ENCODE measurements at regions not wholly inside any gene's neighbourhood (a gene's known extent, or its start where the extent isn't known, plus 50 kb on each side); places are given as distances from the start of the nearest gene placed in this dataset.

DNA sequence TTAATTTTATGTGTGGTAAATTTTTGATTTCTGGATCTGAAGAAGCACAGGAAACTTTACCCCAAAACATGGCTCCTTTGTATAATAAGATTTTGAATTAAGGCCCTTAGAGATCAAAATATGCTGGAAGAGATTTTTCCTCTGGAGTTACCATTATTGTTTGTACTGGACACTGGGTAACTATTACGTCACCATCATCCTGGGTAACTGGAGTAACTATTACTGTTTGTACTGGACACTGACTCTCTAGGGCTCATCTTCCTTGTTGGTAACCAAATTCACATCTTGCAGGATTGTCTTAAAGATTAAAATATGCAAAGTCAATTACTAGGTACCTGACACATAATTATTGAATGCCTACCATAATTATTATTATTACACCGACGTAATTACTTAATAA lies 593.8 kb upstream of the GOT2 start:
- H3K4me3 ChIP-seq (ENCODE audit: control insufficient read depth in 1 of 7, extremely low read depth in 1 of 7, insufficient read depth in 4 of 7, low read depth in 2 of 7, low read length in 6 of 7), result no peak overlapping the region
- no peaks in the 10 kb centered on the region for H3K36me3 ChIP-seq (ENCODE audit: control insufficient read depth in 4 of 4, insufficient read depth in 4 of 4, low read length in 3 of 4)
- ChIA-PET CTCF (no interaction called here), POLR2A (no interaction called here)
- no peaks in the 10 kb centered on the region for H3K9me3 ChIP-seq (ENCODE audit: control extremely low read depth in 1 of 5, control insufficient read depth in 4 of 5, insufficient read depth in 2 of 5, low read depth in 1 of 5, low read length in 4 of 5)
- H3K27me3 ChIP-seq (replicated peaks in 2 of 5; ENCODE audit: control insufficient read depth in 4 of 5, insufficient read depth in 5 of 5, low read length in 4 of 5), result no peaks in the 10 kb centered on the region
- no CpG with 5 or more reads among the region's 3 CpGs for WGBS (ENCODE audit: insufficient coverage)
- DNase-seq, result no peak
- H3K27ac ChIP-seq (ENCODE audit: insufficient read depth in 1 of 2, low read depth in 1 of 2, low read length in 2 of 2, poor library complexity in 1 of 2, severe bottlenecking in 2 of 2), result no peak overlapping the region
- H3K4me1 ChIP-seq (ENCODE audit: control extremely low read depth in 1 of 4, control insufficient read depth in 4 of 4, insufficient read depth in 4 of 4, low read length in 3 of 4), result no peaks in the 10 kb centered on the region

DNA sequence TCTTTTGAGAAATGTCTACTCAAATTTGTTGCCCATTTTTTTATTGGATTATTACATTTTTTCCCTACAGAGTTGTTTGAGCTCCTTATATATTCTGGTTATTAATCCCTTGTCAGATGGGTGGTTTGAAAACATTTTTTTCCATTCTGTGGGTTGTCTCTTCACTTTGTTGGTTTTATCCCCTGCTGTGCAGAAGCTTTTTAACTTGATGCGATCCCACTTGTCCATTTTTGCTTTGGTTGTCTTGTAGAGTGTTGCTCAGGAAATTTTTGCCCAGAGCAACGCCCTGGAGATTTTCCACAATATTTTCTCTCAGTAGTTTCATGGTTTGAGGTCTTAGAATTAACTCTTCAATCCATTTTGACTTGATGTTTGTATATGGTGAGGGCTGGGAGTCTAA lies 592.8 kb upstream of the GOT2 start:
- DNase-seq, result no peak
- WGBS (ENCODE audit: insufficient coverage), result no CpG with 5 or more reads among the region's 2 CpGs
- ChIA-PET POLR2A (no interaction called here), CTCF (no interaction called here)
- Histone ChIP-seq H3K4me1 (ENCODE audit: control extremely low read depth in 1 of 4, control insufficient read depth in 4 of 4, insufficient read depth in 4 of 4, low read length in 3 of 4) (no peaks in the 10 kb centered on the region), H3K27me3 (replicated peaks in 2 of 5; ENCODE audit: control insufficient read depth in 4 of 5, insufficient read depth in 5 of 5, low read length in 4 of 5) (no peaks in the 10 kb centered on the region), H3K9me3 (ENCODE audit: control extremely low read depth in 1 of 5, control insufficient read depth in 4 of 5, insufficient read depth in 2 of 5, low read depth in 1 of 5, low read length in 4 of 5) (no peaks in the 10 kb centered on the region), H3K36me3 (ENCODE audit: control insufficient read depth in 4 of 4, insufficient read depth in 4 of 4, low read length in 3 of 4) (no peaks in the 10 kb centered on the region), H3K4me3 (ENCODE audit: control insufficient read depth in 1 of 7, extremely low read depth in 1 of 7, insufficient read depth in 4 of 7, low read depth in 2 of 7, low read length in 6 of 7) (no peak overlapping the region), H3K27ac (ENCODE audit: insufficient read depth in 1 of 2, low read depth in 1 of 2, low read length in 2 of 2, poor library complexity in 1 of 2, severe bottlenecking in 2 of 2) (no peak overlapping the region)

DNA sequence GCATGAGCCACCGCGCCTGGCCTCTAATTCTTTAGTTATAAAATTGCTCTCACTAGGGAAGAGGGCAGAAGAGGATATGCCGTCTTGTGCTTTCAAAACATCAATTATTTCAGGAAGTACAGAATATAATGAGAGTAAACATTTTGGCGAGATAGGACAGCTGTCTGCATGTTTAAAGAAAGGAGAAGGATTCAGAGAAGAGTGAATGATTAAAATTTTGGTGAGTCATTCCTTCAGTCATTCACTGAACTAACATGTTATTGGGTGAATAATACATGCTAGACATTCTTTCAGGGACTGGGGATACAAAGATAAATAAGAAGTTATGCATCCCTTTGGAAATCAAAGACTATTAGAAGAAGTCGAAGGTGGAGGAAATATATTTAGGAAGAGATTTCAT lies 590.3 kb upstream of the GOT2 start:
- POLR2A ChIA-PET, result no interaction called here
- H3K36me3 ChIP-seq (ENCODE audit: control insufficient read depth in 4 of 4, insufficient read depth in 4 of 4, low read length in 3 of 4), result no peaks in the 10 kb centered on the region
- H3K9me3 ChIP-seq (ENCODE audit: control extremely low read depth in 1 of 5, control insufficient read depth in 4 of 5, insufficient read depth in 2 of 5, low read depth in 1 of 5, low read length in 4 of 5), result no peaks in the 10 kb centered on the region
- 75% methylated on average over 1 of the region's 5 CpGs for WGBS (ENCODE audit: insufficient coverage)
- H3K27me3 ChIP-seq (replicated peaks in 2 of 5; ENCODE audit: control insufficient read depth in 4 of 5, insufficient read depth in 5 of 5, low read length in 4 of 5), result no peaks in the 10 kb centered on the region
- no peak overlapping the region for H3K27ac ChIP-seq (ENCODE audit: insufficient read depth in 1 of 2, low read depth in 1 of 2, low read length in 2 of 2, poor library complexity in 1 of 2, severe bottlenecking in 2 of 2)
- no peak overlapping the region for H3K4me3 ChIP-seq (ENCODE audit: control insufficient read depth in 1 of 7, extremely low read depth in 1 of 7, insufficient read depth in 4 of 7, low read depth in 2 of 7, low read length in 6 of 7)
- H3K4me1 ChIP-seq (ENCODE audit: control extremely low read depth in 1 of 4, control insufficient read depth in 4 of 4, insufficient read depth in 4 of 4, low read length in 3 of 4), result no peaks in the 10 kb centered on the region
- DNase-seq, result no peak
- CTCF ChIA-PET, result no interaction called here

DNA sequence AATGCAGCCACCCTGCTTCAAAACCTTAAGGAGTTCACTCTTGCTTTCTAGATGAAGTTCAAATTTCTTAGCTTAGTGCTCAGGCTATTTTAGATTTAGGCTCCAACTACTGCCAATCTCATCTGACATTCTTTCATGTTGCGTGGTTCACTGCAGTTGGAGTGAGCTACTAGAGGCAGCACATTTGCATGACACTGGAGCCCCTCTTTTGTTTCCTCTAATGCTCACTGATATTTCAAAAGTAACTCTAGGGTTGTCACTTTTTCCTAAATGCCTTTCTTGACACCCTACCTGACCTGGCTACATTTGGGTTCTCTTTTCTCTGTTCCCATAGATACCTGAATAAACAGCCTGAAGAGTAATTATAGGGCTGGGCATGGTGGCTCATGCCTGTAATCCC lies 586.5 kb upstream of the GOT2 start:
- no peaks in the 10 kb centered on the region for H3K9me3 ChIP-seq (ENCODE audit: control extremely low read depth in 1 of 5, control insufficient read depth in 4 of 5, insufficient read depth in 2 of 5, low read depth in 1 of 5, low read length in 4 of 5)
- H3K36me3 ChIP-seq (ENCODE audit: control insufficient read depth in 4 of 4, insufficient read depth in 4 of 4, low read length in 3 of 4), result no peaks in the 10 kb centered on the region
- H3K4me1 ChIP-seq (ENCODE audit: control extremely low read depth in 1 of 4, control insufficient read depth in 4 of 4, insufficient read depth in 4 of 4, low read length in 3 of 4), result no peaks in the 10 kb centered on the region
- CTCF ChIA-PET, result no interaction called here
- no peak overlapping the region for H3K27ac ChIP-seq (ENCODE audit: insufficient read depth in 1 of 2, low read depth in 1 of 2, low read length in 2 of 2, poor library complexity in 1 of 2, severe bottlenecking in 2 of 2)
- 100% methylated on average over 1 of the region's 1 CpG for WGBS (ENCODE audit: insufficient coverage)
- no peak for DNase-seq
- no peak overlapping the region for H3K4me3 ChIP-seq (ENCODE audit: control insufficient read depth in 1 of 7, extremely low read depth in 1 of 7, insufficient read depth in 4 of 7, low read depth in 2 of 7, low read length in 6 of 7)
- POLR2A ChIA-PET, result no interaction called here
- H3K27me3 ChIP-seq (replicated peaks in 2 of 5; ENCODE audit: control insufficient read depth in 4 of 5, insufficient read depth in 5 of 5, low read length in 4 of 5), result no peaks in the 10 kb centered on the region

DNA sequence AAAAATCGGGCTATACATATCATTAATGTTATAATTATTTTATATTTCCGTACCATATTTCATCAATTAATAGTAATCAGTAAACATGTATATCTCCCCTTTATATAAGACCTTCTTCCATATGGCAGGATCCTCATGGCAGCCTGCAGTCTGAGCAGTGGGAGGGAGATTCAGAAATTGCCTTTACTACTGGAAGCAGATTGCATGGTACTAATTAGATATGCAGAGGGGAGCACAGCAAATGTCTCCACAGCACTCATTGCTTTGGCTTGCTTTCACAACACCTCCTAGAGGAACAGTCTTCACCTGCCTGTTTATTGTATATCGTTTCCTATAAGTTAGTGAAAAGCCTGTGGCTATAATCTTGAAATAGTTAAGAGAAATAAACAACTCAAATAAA lies 585.8 kb upstream of the GOT2 start:
- no CpG with 5 or more reads among the region's 3 CpGs for WGBS (ENCODE audit: insufficient coverage)
- ChIA-PET CTCF (no interaction called here), POLR2A (no interaction called here)

DNA sequence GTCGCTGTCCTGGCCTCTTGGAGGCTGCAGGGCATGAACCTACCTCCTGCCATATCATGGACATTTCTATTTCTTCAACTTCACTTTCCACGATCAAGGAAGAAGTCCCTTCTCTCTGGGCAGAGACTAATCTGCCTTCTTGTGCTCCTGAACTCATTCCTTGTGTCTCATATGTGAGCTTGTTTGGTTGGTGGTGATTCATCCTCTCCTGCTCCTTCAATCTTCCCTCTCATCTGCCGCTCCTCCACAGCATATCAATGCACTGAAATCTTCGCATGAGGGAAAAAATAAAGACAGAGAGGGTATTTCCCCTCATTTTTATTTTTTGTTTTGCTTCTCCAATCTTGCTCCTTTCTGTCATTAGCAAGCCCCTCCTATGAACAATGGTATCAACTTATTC lies 571.7 kb upstream of the GOT2 start:
- H3K27me3 ChIP-seq (replicated peaks in 2 of 5; ENCODE audit: control insufficient read depth in 4 of 5, insufficient read depth in 5 of 5, low read length in 4 of 5), result no peaks in the 10 kb centered on the region
- DNase-seq, result no peak
- H3K36me3 ChIP-seq (ENCODE audit: control insufficient read depth in 4 of 4, insufficient read depth in 4 of 4, low read length in 3 of 4), result no peaks in the 10 kb centered on the region
- no peak overlapping the region for H3K27ac ChIP-seq (ENCODE audit: insufficient read depth in 1 of 2, low read depth in 1 of 2, low read length in 2 of 2, poor library complexity in 1 of 2, severe bottlenecking in 2 of 2)
- WGBS (ENCODE audit: insufficient coverage), result 100% methylated on average over 1 of the region's 4 CpGs
- no peak overlapping the region for H3K4me3 ChIP-seq (ENCODE audit: control insufficient read depth in 1 of 7, extremely low read depth in 1 of 7, insufficient read depth in 4 of 7, low read depth in 2 of 7, low read length in 6 of 7)
- ChIA-PET POLR2A (no interaction called here), CTCF (no interaction called here)
- no peaks in the 10 kb centered on the region for H3K4me1 ChIP-seq (ENCODE audit: control extremely low read depth in 1 of 4, control insufficient read depth in 4 of 4, insufficient read depth in 4 of 4, low read length in 3 of 4)
- no peaks in the 10 kb centered on the region for H3K9me3 ChIP-seq (ENCODE audit: control extremely low read depth in 1 of 5, control insufficient read depth in 4 of 5, insufficient read depth in 2 of 5, low read depth in 1 of 5, low read length in 4 of 5)

More for the DNA sequence above, 585.8 kb upstream of the GOT2 start:
- Histone ChIP-seq H3K36me3 (ENCODE audit: control insufficient read depth in 4 of 4, insufficient read depth in 4 of 4, low read length in 3 of 4) (no peaks in the 10 kb centered on the region), H3K9me3 (ENCODE audit: control extremely low read depth in 1 of 5, control insufficient read depth in 4 of 5, insufficient read depth in 2 of 5, low read depth in 1 of 5, low read length in 4 of 5) (no peaks in the 10 kb centered on the region), H3K4me3 (ENCODE audit: control insufficient read depth in 1 of 7, extremely low read depth in 1 of 7, insufficient read depth in 4 of 7, low read depth in 2 of 7, low read length in 6 of 7) (no peak overlapping the region), H3K27ac (ENCODE audit: insufficient read depth in 1 of 2, low read depth in 1 of 2, low read length in 2 of 2, poor library complexity in 1 of 2, severe bottlenecking in 2 of 2) (no peak overlapping the region), H3K4me1 (ENCODE audit: control extremely low read depth in 1 of 4, control insufficient read depth in 4 of 4, insufficient read depth in 4 of 4, low read length in 3 of 4) (no peaks in the 10 kb centered on the region), H3K27me3 (replicated peaks in 2 of 5; ENCODE audit: control insufficient read depth in 4 of 5, insufficient read depth in 5 of 5, low read length in 4 of 5) (no peaks in the 10 kb centered on the region)
- DNase-seq, result no peak

DNA sequence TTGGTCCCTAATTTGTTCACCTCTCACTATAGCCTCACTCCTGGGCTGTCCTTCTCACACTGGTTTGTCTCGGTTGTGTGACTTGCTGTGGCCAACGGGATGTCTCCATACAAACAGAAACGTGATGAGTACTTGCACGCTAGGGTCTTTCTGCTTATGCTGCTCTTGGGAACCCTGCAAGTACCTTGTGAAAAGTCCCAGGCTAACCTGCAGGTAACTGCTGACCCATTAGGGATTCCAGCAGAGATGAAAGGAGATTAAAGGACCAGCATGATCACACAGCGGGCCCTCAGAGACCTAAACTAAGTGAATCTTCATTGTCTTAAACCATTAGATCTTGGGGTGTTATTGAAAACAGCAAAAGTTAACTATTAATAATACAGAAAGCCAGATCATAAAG lies 562.8 kb upstream of the GOT2 start:
- H3K27me3 ChIP-seq (replicated peaks in 2 of 5; ENCODE audit: control insufficient read depth in 4 of 5, insufficient read depth in 5 of 5, low read length in 4 of 5), result peaks cover 0 to 2% (median 0%) of the 10 kb centered on the region in 5 experiments
- no peaks in the 10 kb centered on the region for H3K36me3 ChIP-seq (ENCODE audit: control insufficient read depth in 4 of 4, insufficient read depth in 4 of 4, low read length in 3 of 4)
- CTCF ChIA-PET, result no interaction called here
- no peaks in the 10 kb centered on the region for H3K4me1 ChIP-seq (ENCODE audit: control extremely low read depth in 1 of 4, control insufficient read depth in 4 of 4, insufficient read depth in 4 of 4, low read length in 3 of 4)
- H3K27ac ChIP-seq (ENCODE audit: insufficient read depth in 1 of 2, low read depth in 1 of 2, low read length in 2 of 2, poor library complexity in 1 of 2, severe bottlenecking in 2 of 2), result no peak overlapping the region
- no peak overlapping the region for H3K4me3 ChIP-seq (ENCODE audit: control insufficient read depth in 1 of 7, extremely low read depth in 1 of 7, insufficient read depth in 4 of 7, low read depth in 2 of 7, low read length in 6 of 7)
- no peaks in the 10 kb centered on the region for H3K9me3 ChIP-seq (ENCODE audit: control extremely low read depth in 1 of 5, control insufficient read depth in 4 of 5, insufficient read depth in 2 of 5, low read depth in 1 of 5, low read length in 4 of 5)
- 79% methylated on average over 4 of the region's 5 CpGs for WGBS (ENCODE audit: insufficient coverage)
- DNase-seq, result no peak
- POLR2A ChIA-PET, result no interaction called here

All from common myeloid progenitor, CD34-positive (primary cell).